ENCODE measurements at regions not wholly inside any gene's neighbourhood (a gene's known extent, or its start where the extent isn't known, plus 50 kb on each side); places are given as distances from the start of the nearest gene placed in this dataset.

GRCh38 chr4:147139455-147140198 lies 194.0 kb upstream of the TTC29 start:
- DNase-seq (ENCODE audit: low read depth in 1 of 2, low spot score in 1 of 2) = no peak
- TF ChIP-seq POLR2AphosphoS5 (IDR thresholded peaks at IDR 0.05; ENCODE audit: low read depth) = no peak
- no peak for TF ChIP-seq SPI1 (IDR thresholded peaks at IDR 0.05; ENCODE audit: borderline replicate concordance, low read depth)
- no peaks in the 10 kb centered on the region for H3K27me3 ChIP-seq (ENCODE audit: insufficient read depth, poor library complexity, severe bottlenecking)
- H3K4me3 ChIP-seq (replicated peaks; ENCODE audit: insufficient read depth, low read length) = no peak overlapping the region
- no peak overlapping the region for H3K27ac ChIP-seq (replicated peaks)

- H3K27ac ChIP-seq (replicated peaks) = no peak overlapping the region
- H3K27me3 ChIP-seq (ENCODE audit: insufficient read depth, poor library complexity, severe bottlenecking) = no peaks in the 10 kb centered on the region
- TF ChIP-seq REST (IDR thresholded peaks at IDR 0.05; ENCODE audit: insufficient replicate concordance, low read depth) (no peak), POLR2AphosphoS5 (IDR thresholded peaks at IDR 0.05; ENCODE audit: low read depth) (no peak), SPI1 (IDR thresholded peaks at IDR 0.05; ENCODE audit: borderline replicate concordance, low read depth) (no peak), GABPA (IDR thresholded peaks at IDR 0.05; ENCODE audit: low read depth) (no peak)
- TF ChIP-seq, protein P1, sequence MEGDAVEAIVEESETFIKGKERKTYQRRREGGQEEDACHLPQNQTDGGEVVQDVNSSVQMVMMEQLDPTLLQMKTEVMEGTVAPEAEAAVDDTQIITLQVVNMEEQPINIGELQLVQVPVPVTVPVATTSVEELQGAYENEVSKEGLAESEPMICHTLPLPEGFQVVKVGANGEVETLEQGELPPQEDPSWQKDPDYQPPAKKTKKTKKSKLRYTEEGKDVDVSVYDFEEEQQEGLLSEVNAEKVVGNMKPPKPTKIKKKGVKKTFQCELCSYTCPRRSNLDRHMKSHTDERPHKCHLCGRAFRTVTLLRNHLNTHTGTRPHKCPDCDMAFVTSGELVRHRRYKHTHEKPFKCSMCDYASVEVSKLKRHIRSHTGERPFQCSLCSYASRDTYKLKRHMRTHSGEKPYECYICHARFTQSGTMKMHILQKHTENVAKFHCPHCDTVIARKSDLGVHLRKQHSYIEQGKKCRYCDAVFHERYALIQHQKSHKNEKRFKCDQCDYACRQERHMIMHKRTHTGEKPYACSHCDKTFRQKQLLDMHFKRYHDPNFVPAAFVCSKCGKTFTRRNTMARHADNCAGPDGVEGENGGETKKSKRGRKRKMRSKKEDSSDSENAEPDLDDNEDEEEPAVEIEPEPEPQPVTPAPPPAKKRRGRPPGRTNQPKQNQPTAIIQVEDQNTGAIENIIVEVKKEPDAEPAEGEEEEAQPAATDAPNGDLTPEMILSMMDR (IDR thresholded peaks at IDR 0.05; ENCODE audit: insufficient read depth, low read length) = no peak
- no peak for DNase-seq (ENCODE audit: low read depth in 1 of 2, low spot score in 1 of 2)
- H3K4me3 ChIP-seq (replicated peaks; ENCODE audit: insufficient read depth, low read length) = no peak overlapping the region
These were observed 206.1 kb upstream of the TTC29 start for GRCh38 chr4:147151763-147152162.

- peaks cover 2% of the 10 kb centered on the region for H3K27me3 ChIP-seq (ENCODE audit: insufficient read depth, poor library complexity, severe bottlenecking)
- no peak overlapping the region for H3K27ac ChIP-seq (replicated peaks)
- no peak overlapping the region for H3K4me3 ChIP-seq (replicated peaks; ENCODE audit: insufficient read depth, low read length)
- TF ChIP-seq, protein P1 (IDR thresholded peaks at IDR 0.05; ENCODE audit: insufficient read depth, low read length) = no peak
- TF ChIP-seq SPI1 (IDR thresholded peaks at IDR 0.05; ENCODE audit: borderline replicate concordance, low read depth) (no peak), GABPA (IDR thresholded peaks at IDR 0.05; ENCODE audit: low read depth) (no peak), REST (IDR thresholded peaks at IDR 0.05; ENCODE audit: insufficient replicate concordance, low read depth) (no peak), POLR2AphosphoS5 (IDR thresholded peaks at IDR 0.05; ENCODE audit: low read depth) (no peak)
- DNase-seq (ENCODE audit: low read depth in 1 of 2, low spot score in 1 of 2) = no peak
These were observed 212.4 kb upstream of the TTC29 start for GRCh38 chr4:147157860-147158701.

GRCh38 chr4:147160908-147161513 lies 215.3 kb upstream of the TTC29 start:
- no peak for TF ChIP-seq SPI1 (IDR thresholded peaks at IDR 0.05; ENCODE audit: borderline replicate concordance, low read depth)
- no peak for TF ChIP-seq REST (IDR thresholded peaks at IDR 0.05; ENCODE audit: insufficient replicate concordance, low read depth)
- no peak for TF ChIP-seq GABPA (IDR thresholded peaks at IDR 0.05; ENCODE audit: low read depth)
- TF ChIP-seq, protein P1 (IDR thresholded peaks at IDR 0.05; ENCODE audit: insufficient read depth, low read length) = peak; percentile 63
- no peak for TF ChIP-seq POLR2AphosphoS5 (IDR thresholded peaks at IDR 0.05; ENCODE audit: low read depth)
- no peak overlapping the region for H3K27ac ChIP-seq (replicated peaks)
- DNase-seq (ENCODE audit: low read depth in 1 of 2, low spot score in 1 of 2) = peak; percentile 6 to 10
- H3K27me3 ChIP-seq (ENCODE audit: insufficient read depth, poor library complexity, severe bottlenecking) = peaks cover 2% of the 10 kb centered on the region
- H3K4me3 ChIP-seq (replicated peaks; ENCODE audit: insufficient read depth, low read length) = no peak overlapping the region
